Activated gamma-delta T cell treated with Interleukin-2 at 50 U/mL for 16 hours (primary cell): ENCODE measurements at regions not wholly inside any gene's neighbourhood (a gene's known extent, or its start where the extent isn't known, plus 50 kb on each side); places are given as distances from the start of the nearest gene placed in this dataset.

Experiments used
- DNase-seq: peaks from one replicate; pipeline ENCODE4 v3.0.0-alpha.2; 2020

DNA sequence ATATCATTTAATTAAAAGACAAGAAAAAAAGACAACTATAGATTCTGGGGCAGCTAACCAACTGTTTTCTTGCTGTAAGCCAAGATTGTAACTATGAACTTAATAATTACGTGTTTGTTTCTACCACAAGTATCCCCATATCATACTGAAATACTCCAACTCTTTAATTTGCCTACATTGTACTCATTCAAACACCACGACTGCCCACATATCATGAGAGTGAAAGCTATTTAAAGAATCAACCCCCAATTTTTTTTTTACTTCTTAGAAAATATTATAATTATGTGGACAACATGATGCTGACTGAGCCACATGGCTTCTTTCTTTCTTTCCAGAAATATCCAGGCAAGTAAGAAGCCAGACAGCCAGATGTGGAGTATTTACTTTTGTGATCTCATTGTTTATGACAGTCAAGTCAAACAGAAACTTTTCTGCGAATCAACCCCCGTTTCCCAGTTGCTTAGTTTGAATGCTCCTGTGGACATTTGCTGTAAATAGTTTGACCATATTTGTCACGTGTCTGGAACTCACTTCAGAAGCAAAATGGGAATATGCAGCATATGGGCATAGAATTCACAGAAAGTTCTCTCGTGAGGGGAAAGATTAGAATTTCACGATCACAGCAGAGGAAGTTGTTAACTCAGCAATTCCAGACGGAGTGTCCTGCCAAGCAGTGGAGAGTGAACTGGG lies 126.8 kb upstream of the PSMD7 start:
- no peak for DNase-seq

DNA sequence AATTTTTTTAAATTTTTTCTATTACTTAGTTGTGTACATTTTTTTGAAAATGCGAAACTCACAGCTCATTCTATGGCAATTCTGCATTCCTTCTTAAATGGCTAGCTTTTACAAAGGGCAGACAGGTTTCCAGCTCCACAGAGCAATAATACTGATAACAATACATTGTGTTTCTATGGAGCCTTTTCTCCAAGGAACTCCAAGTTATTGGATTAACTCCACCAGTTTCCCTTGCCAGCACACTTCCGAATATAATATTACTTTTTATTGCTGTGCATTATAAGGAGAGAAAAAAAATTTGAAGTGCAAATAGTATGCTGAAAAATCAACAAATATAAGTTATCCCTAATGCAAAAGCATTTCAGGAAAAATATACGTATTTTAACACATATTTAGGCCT lies 127.5 kb upstream of the PSMD7 start:
- DNase-seq: no peak

DNA sequence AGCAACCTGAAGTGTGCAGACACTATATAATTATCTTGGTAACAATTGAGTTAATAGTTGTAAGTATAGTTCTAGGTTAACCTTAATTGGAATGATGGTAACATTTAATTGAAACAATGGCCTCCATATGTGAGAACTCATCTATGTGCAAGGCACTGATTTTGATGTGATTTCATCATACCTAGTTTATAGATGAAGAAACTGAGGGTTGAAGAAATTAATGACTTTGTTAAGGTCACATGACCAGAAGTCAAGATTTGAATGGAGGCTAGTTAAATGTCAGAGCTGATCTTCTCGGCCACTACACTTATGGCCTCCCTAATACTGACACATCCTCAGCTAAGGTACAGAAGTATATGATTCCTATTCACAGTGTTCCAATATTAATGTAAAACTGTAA lies 128.2 kb upstream of the PSMD7 start:
- DNase-seq: no peak

DNA sequence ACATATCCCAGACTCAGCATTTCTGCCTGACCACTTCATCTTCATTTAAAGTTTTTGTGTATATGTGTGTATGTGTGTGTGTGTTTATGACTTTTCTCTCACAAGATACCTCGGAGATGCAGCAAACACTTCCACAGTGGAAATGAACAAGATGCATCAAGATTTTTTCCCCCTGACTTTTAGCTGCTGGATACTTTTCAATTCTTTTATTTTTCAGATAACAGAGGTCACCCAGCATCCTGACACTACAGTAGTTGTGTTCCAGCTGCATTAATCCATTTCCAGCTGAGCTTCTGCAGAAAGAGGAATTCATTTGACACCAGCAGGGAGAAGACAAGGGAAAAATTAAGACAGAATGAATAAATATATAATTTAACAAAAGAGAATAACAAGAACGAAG lies 130.2 kb upstream of the PSMD7 start:
- no peak for DNase-seq

DNA sequence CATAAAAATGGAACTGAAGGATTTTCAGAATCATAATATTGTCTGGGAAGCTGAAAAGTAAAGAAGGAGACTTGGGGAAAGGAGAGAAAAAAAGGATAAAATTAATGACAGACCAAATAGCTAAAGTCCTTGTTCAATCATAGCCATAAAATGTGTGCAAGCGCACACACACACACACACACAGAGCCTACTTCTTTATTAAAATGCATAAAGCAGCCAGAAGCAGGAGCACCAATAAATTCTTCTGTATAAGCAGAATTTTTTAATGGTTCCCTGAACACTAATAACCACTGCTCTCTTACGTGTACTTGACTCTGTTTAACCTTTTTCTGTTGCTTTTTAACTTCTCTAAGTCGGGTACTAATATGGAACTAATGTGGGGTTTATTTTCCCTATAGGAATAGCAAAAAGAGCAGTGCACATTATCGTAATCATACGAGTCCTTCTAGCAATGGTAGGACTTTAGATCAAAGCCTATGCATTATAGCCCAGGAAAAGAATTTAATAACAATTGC lies 131.0 kb upstream of the PSMD7 start:
- DNase-seq: no peak

DNA sequence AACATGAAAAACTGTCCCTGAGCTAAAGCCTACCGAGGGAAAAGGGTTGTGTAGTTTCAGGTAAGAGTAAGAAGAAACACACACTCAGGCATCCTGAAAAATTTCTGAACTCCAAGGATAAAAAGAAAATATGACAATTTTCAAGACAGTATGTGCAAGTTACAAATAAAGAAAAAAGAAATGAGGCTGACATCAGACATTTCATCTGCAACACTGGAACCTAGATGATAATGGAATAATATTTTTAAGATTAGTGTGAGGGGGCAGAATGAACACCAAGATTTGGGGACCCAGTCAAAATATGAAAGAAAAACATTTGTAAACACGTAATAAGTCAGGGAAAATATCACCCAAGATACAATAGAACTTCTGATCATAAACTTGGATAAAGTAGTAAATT lies 135.9 kb upstream of the PSMD7 start:
- no peak for DNase-seq

DNA sequence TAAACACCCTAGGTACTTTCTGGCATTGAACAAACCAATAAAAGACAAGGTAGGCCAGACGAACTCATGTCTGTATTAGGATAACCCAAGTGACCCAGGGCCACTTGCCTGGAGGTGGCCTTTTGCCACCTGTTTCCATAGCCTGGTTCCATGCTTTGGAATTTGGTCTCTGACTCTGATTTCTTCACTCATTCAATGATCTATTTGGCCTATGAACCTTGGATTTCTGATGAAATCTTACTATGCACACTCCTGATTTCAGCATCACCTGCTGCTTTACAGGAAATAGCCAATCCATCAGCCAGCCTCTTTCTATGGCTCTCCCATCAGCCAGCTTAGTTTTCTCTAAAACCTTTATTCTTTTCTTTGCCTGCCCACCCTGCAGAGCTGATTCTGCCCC lies 142.8 kb upstream of the PSMD7 start:
- DNase-seq: no peak

DNA sequence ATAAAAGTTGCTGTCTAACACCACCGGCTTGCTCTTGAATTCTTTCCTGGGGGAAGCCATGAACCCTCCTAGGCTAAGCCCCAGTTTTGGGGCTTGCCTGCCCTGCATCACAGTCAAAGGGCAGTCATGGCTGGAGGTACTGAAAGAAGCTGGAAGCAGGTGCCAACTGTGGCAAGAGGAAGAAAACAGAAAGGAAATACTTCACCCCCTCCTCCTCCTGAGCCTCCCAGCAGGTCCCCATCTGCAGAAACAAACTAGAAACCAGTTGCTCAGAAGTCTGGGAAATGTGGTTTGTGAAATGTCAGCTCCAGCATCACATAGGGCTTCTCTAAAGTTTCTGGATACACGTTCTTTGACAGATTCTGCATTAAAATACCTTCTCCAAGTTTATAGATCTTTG lies 150.0 kb upstream of the PSMD7 start:
- no peak for DNase-seq

DNA sequence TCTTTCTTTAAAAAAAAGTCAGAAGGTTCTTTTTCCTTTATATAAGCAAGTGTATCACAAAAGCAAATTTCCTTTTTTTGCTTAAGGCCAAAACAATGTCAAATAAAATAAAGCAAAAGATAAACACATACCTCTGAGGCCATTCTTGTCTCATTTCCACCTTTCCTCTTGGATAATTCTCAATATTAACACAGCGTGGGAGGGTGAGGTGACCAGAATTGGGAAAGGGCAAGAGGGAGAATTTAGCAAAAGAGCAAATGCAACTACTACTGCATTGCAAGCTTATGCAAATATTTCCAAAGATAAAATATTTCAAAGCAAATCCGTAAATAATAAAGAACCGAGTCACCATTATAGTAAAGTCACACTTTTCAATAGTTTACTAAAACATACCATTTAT lies 153.4 kb upstream of the PSMD7 start:
- DNase-seq: no peak

DNA sequence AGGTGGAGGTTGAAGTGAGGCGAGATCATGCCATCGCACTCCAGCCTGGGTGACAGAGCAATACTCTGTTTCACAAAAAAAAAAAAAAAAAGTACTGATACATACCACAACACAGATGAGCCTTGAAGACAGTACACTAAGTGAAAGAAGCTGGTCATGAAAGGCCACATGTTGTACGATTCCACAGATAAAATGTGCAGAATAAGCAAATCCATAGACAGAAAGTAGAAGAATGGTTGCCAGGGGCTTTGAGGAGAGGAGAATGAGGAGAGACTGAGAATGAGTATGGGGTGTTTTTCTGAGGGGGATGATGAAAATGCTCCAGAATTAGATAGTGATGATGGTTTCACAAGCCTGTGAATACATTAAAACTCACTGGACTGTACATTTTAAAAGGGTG lies 155.6 kb upstream of the PSMD7 start:
- DNase-seq: no peak

DNA sequence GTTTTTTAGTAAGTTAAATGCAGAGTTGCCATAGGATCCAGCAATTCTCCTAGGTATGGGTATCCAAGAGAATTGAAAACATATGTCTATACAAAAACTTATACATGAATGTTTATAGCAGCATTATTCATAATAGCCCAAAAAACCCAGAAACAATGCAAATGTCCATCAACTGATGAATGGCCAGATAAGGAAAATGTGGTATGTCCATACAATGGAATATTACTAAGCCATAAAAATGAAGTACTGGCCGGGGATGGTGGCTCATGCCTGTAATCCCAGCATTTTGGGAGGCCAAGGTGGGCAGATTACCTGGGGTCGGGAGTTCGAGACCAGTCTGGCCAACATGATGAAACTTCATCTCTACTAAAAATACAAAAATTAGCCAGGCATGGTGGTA lies 156.1 kb upstream of the PSMD7 start:
- DNase-seq: no peak

DNA sequence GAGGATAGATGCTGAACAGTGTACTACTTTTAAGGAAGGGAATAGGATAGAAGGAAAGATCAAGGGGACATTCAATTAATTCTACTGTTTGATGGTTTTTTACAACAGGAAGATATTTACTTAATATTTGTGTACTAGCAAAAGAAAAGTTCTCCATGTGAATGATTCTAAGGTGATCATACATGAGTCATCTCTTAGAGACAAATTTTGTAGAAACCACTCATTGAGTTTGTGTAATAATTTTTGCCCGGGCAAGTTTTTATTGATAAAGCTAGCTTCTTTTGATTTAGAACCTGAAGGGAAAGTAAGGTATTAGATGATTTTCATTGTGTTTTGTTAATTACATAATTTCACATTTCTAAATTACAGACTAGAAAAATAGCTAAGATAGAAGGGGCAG lies 172.8 kb upstream of the PSMD7 start:
- no peak for DNase-seq

DNA sequence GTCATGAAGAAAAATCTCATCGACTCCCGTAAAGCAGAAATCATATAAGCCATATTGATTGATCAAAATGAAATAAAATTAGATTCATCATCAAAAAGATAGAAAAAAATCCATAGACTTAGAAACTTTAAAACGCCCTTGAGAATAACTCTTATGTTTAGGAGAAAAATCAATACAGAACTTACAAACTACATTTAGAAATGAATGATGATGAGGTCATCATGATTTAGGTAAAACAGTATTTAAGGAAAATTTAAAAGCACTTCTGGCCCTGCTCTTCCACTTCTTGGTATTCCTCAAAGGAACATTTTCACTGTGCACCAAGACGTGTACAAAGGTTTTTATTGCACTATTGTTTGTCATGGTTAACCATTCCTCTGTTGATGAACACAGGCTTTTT lies 173.4 kb upstream of the PSMD7 start:
- no peak for DNase-seq

DNA sequence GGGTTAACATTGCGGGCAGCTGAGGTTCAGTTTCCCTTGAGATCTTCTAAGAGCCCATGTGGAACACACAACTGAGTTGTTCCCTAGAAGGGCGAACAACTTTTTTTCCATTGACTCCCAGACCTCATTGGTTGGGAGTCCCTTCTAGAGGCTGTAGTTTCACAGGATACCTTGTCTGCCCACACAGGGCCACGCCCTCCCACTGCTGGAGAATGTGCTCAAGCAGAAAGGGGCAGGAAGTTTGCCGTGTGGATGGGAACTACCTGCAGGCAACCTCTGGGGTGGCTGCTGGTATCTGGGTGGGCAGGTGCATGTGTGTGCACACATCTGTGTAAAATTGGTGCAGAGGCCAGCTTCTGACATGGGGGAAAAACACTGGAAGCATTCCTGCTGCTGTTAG lies 178.8 kb upstream of the PSMD7 start:
- DNase-seq: no peak

DNA sequence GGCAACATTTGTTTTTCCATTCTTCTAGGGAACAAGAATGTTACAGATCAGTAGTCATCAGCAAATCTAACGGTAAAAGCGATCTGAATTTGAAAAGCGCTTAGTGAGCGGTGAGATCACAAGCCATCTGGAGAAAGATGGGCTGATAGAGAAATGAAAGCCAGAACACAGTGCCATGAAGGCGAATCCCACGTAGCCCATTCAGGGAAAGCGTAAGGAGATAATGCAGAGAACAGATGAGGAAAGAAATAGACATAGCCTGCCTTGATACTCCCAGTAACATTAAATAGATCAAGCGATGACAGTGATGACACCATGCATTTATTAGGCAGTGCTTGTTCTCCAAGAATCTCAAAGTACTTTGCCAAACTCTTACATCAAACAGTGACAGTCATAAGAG lies 183.1 kb upstream of the PSMD7 start:
- DNase-seq: no peak

DNA sequence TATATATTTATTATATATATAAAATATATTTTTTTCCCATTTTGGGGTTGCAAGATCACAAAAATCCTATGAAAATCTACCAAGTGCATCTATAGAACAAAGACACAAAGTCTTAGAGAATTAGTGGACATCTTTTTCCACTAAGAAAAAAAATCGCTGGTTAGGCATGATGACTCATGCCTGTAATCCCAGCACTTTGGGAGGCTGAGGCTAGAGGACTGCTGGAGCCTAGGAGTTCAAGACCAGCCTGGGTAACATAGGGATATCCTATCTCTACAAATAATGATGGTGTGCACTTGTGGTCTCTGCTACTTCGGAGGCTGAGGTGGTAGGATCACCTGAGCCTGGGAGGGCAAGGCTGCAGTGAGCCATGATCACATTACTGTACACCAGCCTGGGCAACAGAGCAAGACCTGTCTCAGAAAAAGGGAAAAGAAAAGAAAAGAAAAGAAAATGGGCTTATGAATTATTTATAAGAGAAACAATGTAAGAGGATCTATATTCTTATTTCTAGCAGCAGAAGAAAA lies 185.1 kb upstream of the PSMD7 start:
- no peak for DNase-seq

DNA sequence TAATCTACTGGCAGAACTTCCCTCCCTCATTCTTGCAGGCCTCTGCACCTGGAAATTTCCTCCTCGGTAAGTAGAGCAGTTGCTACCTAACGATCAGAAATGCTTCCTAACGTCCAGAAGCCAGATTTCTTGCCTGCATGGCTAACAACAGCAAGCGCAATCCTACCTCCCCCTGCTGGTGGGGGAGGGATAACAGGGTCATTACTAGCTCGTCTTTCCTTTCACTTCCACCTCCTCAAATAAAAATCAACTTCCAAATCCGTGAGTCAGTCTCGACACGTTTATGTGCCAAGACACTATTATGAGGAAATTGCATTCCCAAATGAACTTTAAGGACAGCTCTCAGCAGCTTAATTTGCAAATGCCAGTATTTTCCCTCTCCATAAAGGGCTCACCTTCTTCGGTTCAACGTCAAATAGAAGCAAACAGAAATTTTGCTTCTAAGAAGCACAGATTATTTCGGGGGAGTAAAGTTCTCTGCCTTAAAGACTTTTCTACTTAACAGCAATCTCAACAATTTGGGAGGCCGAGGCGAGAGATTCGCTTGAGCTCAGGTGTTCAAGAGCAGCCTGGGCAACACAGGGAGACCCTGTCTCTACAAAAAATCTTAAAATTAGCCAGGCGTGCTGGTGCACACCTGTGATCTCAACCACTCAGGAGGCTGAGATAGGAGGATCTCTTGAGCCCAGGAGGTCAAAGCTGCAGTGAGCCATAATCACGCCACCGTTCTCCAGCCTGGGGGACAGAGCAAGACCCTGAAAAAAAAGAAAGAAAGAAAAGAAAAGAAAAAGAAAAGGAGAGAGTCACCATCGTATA lies 188.6 kb upstream of the PSMD7 start:
- peak; percentile 8 for DNase-seq

DNA sequence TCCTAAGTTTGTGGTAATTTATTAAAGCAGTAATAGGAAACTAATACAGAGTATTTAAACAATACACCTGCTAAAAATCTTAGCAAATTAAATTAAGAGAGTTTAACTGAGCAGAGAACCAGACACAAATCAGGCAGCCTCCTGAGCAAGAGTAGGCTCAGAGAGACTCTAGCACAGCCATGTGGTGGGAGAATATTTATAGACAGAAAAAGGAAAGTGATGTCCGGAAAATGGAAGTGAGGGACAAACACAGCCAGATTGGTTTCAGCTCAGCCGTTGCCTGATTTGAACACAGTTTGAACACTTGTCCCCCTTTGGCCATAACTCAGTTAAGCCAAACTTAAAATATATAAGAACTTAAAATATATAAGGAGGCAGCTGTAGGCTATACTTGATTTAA lies 192.6 kb upstream of the PSMD7 start:
- DNase-seq: no peak

DNA sequence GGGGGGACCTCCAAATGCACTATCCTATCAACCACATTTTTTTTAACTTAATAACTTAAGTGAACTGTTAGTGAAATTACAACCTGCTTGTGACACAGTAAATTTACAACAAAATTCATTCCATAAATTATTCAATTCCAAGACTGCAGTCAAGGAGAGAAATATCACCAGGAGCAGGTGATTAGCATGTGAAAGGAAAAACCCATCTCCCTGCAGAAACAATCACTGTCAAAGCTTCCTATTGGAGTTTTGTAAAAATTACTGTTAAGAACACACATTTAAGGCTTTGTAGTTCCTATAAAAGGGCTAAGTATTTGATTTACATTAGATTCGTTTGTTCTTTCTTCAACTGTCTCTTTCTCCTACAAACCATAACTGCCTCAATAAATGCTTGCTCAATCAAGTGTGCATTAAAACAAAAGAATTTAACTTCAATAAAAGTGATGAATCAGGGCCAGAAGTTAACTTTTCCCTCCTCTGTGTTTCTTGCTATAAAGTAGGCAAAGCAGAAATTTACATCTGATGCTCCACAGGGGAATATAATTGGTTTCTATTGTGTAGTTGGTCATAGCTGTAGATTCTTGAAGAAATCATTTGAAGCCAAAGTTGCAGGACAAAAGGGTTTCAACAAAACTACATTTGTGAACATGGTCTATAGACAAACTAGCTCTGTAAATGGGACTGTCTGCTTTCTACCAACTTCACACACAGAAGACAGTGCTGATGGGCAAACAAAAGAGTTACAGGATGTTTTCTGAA lies 195.1 kb upstream of the PSMD7 start:
- no peak for DNase-seq

DNA sequence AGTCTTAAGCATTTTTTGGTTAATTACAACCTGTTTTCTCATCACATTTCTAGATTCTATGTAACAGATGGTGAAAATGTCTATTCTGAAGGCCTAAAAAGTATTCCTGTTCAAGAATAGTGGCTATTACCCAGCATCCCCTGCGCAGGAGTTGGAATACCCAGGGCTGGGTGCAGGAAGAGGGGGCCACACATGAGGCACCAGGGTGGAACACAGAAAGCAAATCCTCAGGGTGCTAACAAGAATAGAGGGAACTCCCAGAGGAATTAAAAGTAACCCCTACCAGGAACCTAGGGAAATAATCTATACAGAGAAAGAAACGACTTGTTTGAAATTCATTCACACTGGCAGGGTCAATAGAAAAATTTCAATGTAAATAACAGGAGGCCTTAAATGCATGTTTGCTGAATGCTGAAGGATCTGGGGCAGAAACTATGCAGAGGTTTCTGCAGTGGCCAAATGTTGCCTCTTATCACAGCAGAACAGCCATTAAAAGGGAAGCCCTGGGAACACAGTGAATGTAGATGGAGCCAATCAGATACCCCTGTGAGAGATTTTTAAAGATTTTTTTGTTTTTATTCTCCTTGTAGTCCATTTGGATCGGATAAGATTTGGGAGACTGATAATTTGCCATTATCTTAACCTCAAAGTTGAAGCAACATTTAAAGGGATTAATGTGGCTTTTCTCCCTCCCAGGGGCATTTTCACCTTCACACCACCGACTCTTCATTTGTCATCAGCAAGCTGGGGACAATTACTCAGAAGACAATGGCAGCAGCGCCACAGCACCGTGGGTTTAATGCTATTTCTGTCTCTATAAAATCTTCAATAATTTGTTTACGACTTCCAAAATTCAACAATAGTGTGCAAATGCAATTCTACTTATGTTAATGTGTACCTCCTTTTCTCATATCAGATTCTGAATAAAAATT lies 196.0 kb upstream of the PSMD7 start:
- no peak for DNase-seq

DNA sequence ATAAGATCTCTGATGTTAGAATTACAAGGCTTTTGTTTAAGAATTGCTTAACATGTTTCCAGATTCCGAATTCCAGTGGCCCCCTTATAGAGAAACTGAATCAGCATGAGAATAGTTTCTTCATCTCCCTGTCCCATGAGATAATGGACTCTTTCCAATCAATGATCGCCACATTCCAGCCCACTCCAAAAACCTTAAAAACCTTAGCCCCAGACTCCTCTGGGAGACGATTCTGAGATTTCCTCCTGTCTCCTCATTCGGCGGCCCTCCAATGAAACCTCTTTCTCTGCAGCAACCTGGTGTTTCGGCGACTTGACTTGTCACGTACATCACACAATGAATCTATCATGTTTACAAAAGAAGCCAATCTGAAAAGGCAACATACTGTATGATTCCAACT lies 197.1 kb upstream of the PSMD7 start:
- no peak for DNase-seq

DNA sequence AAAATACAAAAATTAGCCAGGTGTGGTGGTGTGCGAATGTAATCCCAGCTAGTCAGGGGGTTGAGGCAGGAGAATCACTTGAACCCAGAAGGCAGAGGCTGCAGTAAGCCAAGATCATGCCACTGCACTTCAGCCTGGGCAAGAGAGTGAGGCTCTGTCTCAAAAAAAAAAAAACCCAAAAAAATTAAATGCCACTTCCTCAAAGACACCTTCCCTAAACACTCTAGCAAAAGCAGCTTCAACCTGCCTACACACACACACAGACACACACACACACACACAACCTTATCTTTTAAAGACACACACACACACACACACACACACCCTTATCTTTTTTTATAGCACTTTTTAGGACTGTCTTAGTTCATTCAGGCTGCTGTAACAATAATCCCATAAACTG lies 201.7 kb upstream of the PSMD7 start:
- DNase-seq: no peak
